C4-2B (cell line): ENCODE measurements at regions not wholly inside any gene's neighbourhood (a gene's known extent, or its start where the extent isn't known, plus 50 kb on each side); places are given as distances from the start of the nearest gene placed in this dataset.

Experiments used
- CTCF ChIP-seq: fragments of 450-650 bp; conservative IDR thresholded peaks from 2 replicates; pipeline ENCODE4 v1.5.1; 2017; ENCODE audit warnings: mild to moderate bottlenecking
- ZFX ChIP-seq: fragments of 450-650 bp; IDR thresholded peaks from 2 replicates; pipeline ENCODE4 v1.6.1; 2017

- peak; percentile 39 for TF ChIP-seq CTCF
- TF ChIP-seq ZFX = no peak
These were observed 546.2 kb upstream of the ADGRL2 start for GRCh38 chr1:81254560-81254959.
